Osteoblast (primary cell): ENCODE measurements at regions not wholly inside any gene's neighbourhood (a gene's known extent, or its start where the extent isn't known, plus 50 kb on each side); places are given as distances from the start of the nearest gene placed in this dataset.

Source experiments
- DNase-seq: peaks from one replicate; pipeline ENCODE4 v3.0.0; 2011; ENCODE audit warnings: low spot score, mixed read lengths; ENCODE audit not compliant: insufficient read length; ENCODE audit errors: missing footprints
- H2AFZ ChIP-seq: 2 replicates; pipeline ENCODE4 v1.6.0; 2011; ENCODE audit warnings: mild to moderate bottlenecking, low read length
- H3K27ac ChIP-seq: 2 replicates; pipeline ENCODE4 v1.5.1; 2011; ENCODE audit warnings: mild to moderate bottlenecking, low read depth, low read length, moderate library complexity
- H3K27me3 ChIP-seq: 2 replicates; pipeline ENCODE4 v1.6.0; 2012; ENCODE audit warnings: mild to moderate bottlenecking, control low read depth, inconsistent platforms, low read length, moderate library complexity; ENCODE audit not compliant: insufficient read depth
- H3K36me3 ChIP-seq: 2 replicates; pipeline ENCODE4 v1.5.1; 2011; ENCODE audit warnings: mild to moderate bottlenecking, low read length, control low read depth, moderate library complexity; ENCODE audit not compliant: insufficient read depth
- H3K4me1 ChIP-seq: 2 replicates; pipeline ENCODE4 v1.5.1; 2011; ENCODE audit warnings: mild to moderate bottlenecking, low read length, control low read depth, moderate library complexity; ENCODE audit not compliant: insufficient read depth
- H3K4me2 ChIP-seq: 2 replicates; pipeline ENCODE4 v1.6.0; 2011; ENCODE audit warnings: mild to moderate bottlenecking, low read length; ENCODE audit not compliant: insufficient read depth
- H3K4me3 ChIP-seq: fragments of 200-600 bp; sonication (generic); 3 replicates; pipeline ENCODE4 v1.5.1; 2012; ENCODE audit warnings: mild to moderate bottlenecking, low read length, inconsistent platforms; ENCODE audit not compliant: insufficient read depth
- H3K79me2 ChIP-seq: 2 replicates; pipeline ENCODE4 v1.6.0; 2012; ENCODE audit warnings: mild to moderate bottlenecking, low read length, control low read depth, inconsistent platforms; ENCODE audit not compliant: insufficient read depth
- H3K9me3 ChIP-seq: 2 replicates; pipeline ENCODE4 v1.5.1; 2011; ENCODE audit warnings: low read depth, low read length, control low read depth
- H4K20me1 ChIP-seq: 2 replicates; pipeline ENCODE4 v1.6.0; 2012; ENCODE audit warnings: mild to moderate bottlenecking, low read length, control low read depth; ENCODE audit not compliant: insufficient read depth
- CTCF ChIP-seq: IDR thresholded peaks from 2 replicates; pipeline ENCODE4 v1.5.1; 2011; ENCODE audit warnings: mild to moderate bottlenecking, low read depth, low read length, moderate library complexity; ENCODE audit errors: extremely low read depth

GRCh38 chr6:115323001-115323400 lies 737.7 kb downstream of the FRK start:
- Histone ChIP-seq H4K20me1 (no peaks in the 10 kb centered on the region), H3K4me1 (no peaks in the 10 kb centered on the region), H3K4me2 (no peak overlapping the region), H3K27me3 (no peaks in the 10 kb centered on the region), H2AFZ (no peak overlapping the region), H3K27ac (no peak overlapping the region), H3K79me2 (no peaks in the 10 kb centered on the region), H3K9me3 (no peaks in the 10 kb centered on the region), H3K4me3 (no peak overlapping the region), H3K36me3 (no peaks in the 10 kb centered on the region)
- no peak for DNase-seq
- no peak for TF ChIP-seq CTCF

GRCh38 chr6:115319823-115320222 lies 740.9 kb downstream of the FRK start:
- Histone ChIP-seq H3K27ac (no peak overlapping the region), H3K27me3 (no peaks in the 10 kb centered on the region), H4K20me1 (no peaks in the 10 kb centered on the region), H3K4me1 (no peaks in the 10 kb centered on the region), H3K4me2 (no peak overlapping the region), H2AFZ (no peak overlapping the region), H3K36me3 (no peaks in the 10 kb centered on the region), H3K9me3 (no peaks in the 10 kb centered on the region), H3K79me2 (no peaks in the 10 kb centered on the region), H3K4me3 (no peak overlapping the region)
- TF ChIP-seq CTCF, result no peak
- no peak for DNase-seq

GRCh38 chr6:115310156-115310555 lies 750.5 kb downstream of the FRK start:
- H3K4me2 ChIP-seq, result no peak overlapping the region
- TF ChIP-seq CTCF, result no peak
- H3K27ac ChIP-seq, result no peak overlapping the region
- H3K4me3 ChIP-seq, result no peak overlapping the region
- DNase-seq, result no peak
- no peaks in the 10 kb centered on the region for H3K36me3 ChIP-seq
- no peaks in the 10 kb centered on the region for H3K79me2 ChIP-seq
- H3K4me1 ChIP-seq, result no peaks in the 10 kb centered on the region
- no peaks in the 10 kb centered on the region for H4K20me1 ChIP-seq
- no peak overlapping the region for H2AFZ ChIP-seq
- H3K9me3 ChIP-seq, result no peaks in the 10 kb centered on the region
- H3K27me3 ChIP-seq, result no peaks in the 10 kb centered on the region

- no peak for DNase-seq
- H3K27ac ChIP-seq, result no peak overlapping the region
- H3K4me2 ChIP-seq, result no peak overlapping the region
- no peaks in the 10 kb centered on the region for H3K4me1 ChIP-seq
- no peak for TF ChIP-seq CTCF
- no peaks in the 10 kb centered on the region for H3K79me2 ChIP-seq
- H3K36me3 ChIP-seq, result no peaks in the 10 kb centered on the region
- H3K4me3 ChIP-seq, result no peak overlapping the region
- H3K9me3 ChIP-seq, result no peaks in the 10 kb centered on the region
- no peaks in the 10 kb centered on the region for H3K27me3 ChIP-seq
- no peak overlapping the region for H2AFZ ChIP-seq
- no peaks in the 10 kb centered on the region for H4K20me1 ChIP-seq
These were observed 758.0 kb downstream of the FRK start for GRCh38 chr6:115302731-115303130.
